LNCAP (cell line): ENCODE measurements at regions not wholly inside any gene's neighbourhood (a gene's known extent, or its start where the extent isn't known, plus 50 kb on each side); places are given as distances from the start of the nearest gene placed in this dataset.

Experiments
- CTCF ChIP-seq: fragments of 450-650 bp; IDR thresholded peaks from 2 replicates; pipeline ENCODE4 v1.5.1; 2017; ENCODE audit warnings: mild to moderate bottlenecking

GRCh38 chr15:29324746-29325145, 55.1 kb upstream of the NSMCE3 start:
- TF ChIP-seq CTCF, result no peak

- no peak for TF ChIP-seq CTCF
Measured at GRCh38 chr15:29323557-29323956, 53.9 kb upstream of the NSMCE3 start.

- TF ChIP-seq CTCF, result no peak
Measured at GRCh38 chr15:29322415-29322814, 52.8 kb upstream of the NSMCE3 start.

GRCh38 chr15:29320420-29320819, 50.8 kb upstream of the NSMCE3 start:
- TF ChIP-seq CTCF, result no peak

- TF ChIP-seq CTCF, result no peak
Measured at GRCh38 chr15:29319823-29320222, 50.2 kb upstream of the NSMCE3 start.
